ENCODE measurements at regions not wholly inside any gene's neighbourhood (a gene's known extent, or its start where the extent isn't known, plus 50 kb on each side); places are given as distances from the start of the nearest gene placed in this dataset.

DNA sequence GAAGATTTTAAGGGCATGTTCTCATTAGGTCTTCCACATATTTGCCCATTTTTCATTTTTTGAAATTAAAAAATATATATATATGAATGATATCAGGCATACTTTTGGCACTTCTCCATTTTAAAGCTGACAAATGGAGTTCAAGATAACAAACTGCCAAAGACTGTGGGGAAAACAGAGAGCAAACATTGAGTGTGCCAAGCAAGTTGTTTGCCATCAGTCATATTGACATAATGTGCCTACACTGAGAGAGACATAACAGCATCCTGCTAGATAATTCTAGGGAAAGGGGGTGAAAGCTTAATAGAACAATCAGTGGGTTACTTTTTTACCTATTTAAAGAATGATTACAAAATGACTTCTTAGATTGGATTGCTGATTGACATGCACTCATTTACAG lies 529.4 kb upstream of the CXADR start:
- no peak overlapping the region for H3K4me3 ChIP-seq (ENCODE audit: low read length in 2 of 2)
- H3K23ac ChIP-seq (ENCODE audit: low read depth, low read length, poor library complexity) = no peak overlapping the region
- no peak overlapping the region for H3K4me2 ChIP-seq (ENCODE audit: insufficient read depth, low read length, poor library complexity, severe bottlenecking)
- H2BK15ac ChIP-seq (ENCODE audit: low read length) = no peak overlapping the region
- H2BK120ac ChIP-seq (ENCODE audit: low read depth, low read length) = no peak overlapping the region
- H3K79me1 ChIP-seq (ENCODE audit: low read depth, low read length) = no peaks in the 10 kb centered on the region
- H2BK5ac ChIP-seq (ENCODE audit: low read length) = no peak overlapping the region
- no peak overlapping the region for H4K8ac ChIP-seq (ENCODE audit: low read depth, low read length)
- no peak overlapping the region for H4K91ac ChIP-seq (ENCODE audit: low read depth, low read length, poor library complexity)
- no peaks in the 10 kb centered on the region for H3K36me3 ChIP-seq (replicated peaks in 1 of 2; ENCODE audit: control insufficient read depth in 2 of 2, insufficient read depth in 2 of 2, low read length in 2 of 2)
- no peaks in the 10 kb centered on the region for H3K27me3 ChIP-seq (ENCODE audit: control insufficient read depth in 3 of 3, insufficient read depth in 3 of 3, low read depth in 1 of 3, low read length in 3 of 3)
- no peak overlapping the region for H2AK5ac ChIP-seq (ENCODE audit: low read depth, low read length)
- H3K27ac ChIP-seq (replicated peaks; ENCODE audit: low read length) = no peak overlapping the region
- H3K4ac ChIP-seq (ENCODE audit: low read length) = no peak overlapping the region
- H2BK12ac ChIP-seq (ENCODE audit: low read length) = no peak overlapping the region
- no peak overlapping the region for H2AFZ ChIP-seq (ENCODE audit: low read length)
- H3K4me1 ChIP-seq (ENCODE audit: control insufficient read depth in 2 of 2, insufficient read depth in 1 of 2, low read depth in 1 of 2, low read length in 2 of 2) = no peaks in the 10 kb centered on the region
- H3K9ac ChIP-seq (ENCODE audit: low read depth, low read length, poor library complexity) = no peak overlapping the region
- peaks cover 0 to 3% of the 10 kb centered on the region in 2 donors for H3K9me3 ChIP-seq (replicated peaks in 1 of 2; ENCODE audit: control insufficient read depth in 2 of 2, insufficient read depth in 1 of 2, low read depth in 1 of 2, low read length in 2 of 2)
- H3K18ac ChIP-seq (ENCODE audit: low read length) = no peak overlapping the region
- no peak overlapping the region for H3K14ac ChIP-seq (ENCODE audit: low read length)
- no peak for DNase-seq (ENCODE audit: low spot score)

DNA sequence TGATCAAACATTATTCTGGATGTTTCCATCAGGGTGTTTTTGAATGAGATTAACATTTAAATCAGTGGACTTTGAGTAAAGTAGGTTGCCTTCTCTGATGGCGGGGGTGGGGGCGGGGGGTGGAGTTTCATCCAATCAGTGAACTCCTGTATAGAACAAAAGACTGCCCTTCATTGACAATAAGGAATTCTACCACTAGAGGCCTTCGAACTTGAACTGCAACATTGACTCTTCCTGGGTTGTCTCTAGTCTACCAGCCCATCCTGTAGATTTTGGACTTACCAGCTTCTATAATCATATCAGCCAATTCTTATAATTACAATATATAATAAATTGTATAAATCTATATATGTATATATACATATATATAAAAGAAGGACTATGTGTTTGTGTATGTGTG lies 520.4 kb upstream of the CXADR start:
- no peak overlapping the region for H3K27ac ChIP-seq (replicated peaks; ENCODE audit: low read length)
- H3K23ac ChIP-seq (ENCODE audit: low read depth, low read length, poor library complexity) = no peak overlapping the region
- DNase-seq (ENCODE audit: low spot score) = no peak

DNA sequence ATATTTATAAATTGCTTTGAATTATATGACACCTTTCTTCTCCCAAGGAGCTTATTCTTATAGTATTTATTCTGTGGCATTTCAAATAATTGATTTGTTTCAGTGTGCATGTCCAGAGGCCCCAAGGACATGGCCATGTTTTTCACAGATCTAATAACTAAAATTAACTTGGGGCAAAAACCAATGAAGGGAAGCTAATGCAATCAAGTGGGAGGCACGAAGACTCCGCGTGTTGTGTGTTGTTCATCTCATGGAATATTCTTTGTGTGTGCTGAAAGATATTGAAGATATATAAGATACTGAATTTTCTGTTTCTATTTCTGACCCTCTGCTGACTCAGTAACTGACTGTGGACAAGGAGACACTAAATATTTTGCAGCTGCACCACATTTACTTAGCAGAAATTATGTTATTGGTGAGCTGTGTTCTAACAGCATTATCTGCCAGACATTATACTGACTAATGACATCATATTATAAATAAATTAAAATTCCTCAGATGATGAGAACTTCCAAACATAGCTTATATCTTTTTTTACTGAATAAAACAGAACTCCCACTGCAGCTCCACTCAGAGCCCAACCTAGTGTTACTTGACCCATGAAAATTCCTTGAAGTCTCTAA lies 519.3 kb upstream of the CXADR start:
- Histone ChIP-seq H3K14ac (ENCODE audit: low read length) (no peak overlapping the region), H3K27me3 (ENCODE audit: control insufficient read depth in 3 of 3, insufficient read depth in 3 of 3, low read depth in 1 of 3, low read length in 3 of 3) (no peaks in the 10 kb centered on the region), H3K36me3 (replicated peaks in 1 of 2; ENCODE audit: control insufficient read depth in 2 of 2, insufficient read depth in 2 of 2, low read length in 2 of 2) (no peaks in the 10 kb centered on the region), H4K8ac (ENCODE audit: low read depth, low read length) (no peak overlapping the region), H2BK15ac (ENCODE audit: low read length) (no peak overlapping the region), H3K4ac (ENCODE audit: low read length) (no peak overlapping the region), H3K23ac (ENCODE audit: low read depth, low read length, poor library complexity) (no peak overlapping the region), H3K18ac (ENCODE audit: low read length) (no peak overlapping the region), H2AFZ (ENCODE audit: low read length) (no peak overlapping the region), H2BK120ac (ENCODE audit: low read depth, low read length) (no peak overlapping the region), H2BK12ac (ENCODE audit: low read length) (no peak overlapping the region), H3K9me3 (replicated peaks in 1 of 2; ENCODE audit: control insufficient read depth in 2 of 2, insufficient read depth in 1 of 2, low read depth in 1 of 2, low read length in 2 of 2) (no peaks in the 10 kb centered on the region), H3K9ac (ENCODE audit: low read depth, low read length, poor library complexity) (no peak overlapping the region), H2BK5ac (ENCODE audit: low read length) (no peak overlapping the region), H3K4me1 (ENCODE audit: control insufficient read depth in 2 of 2, insufficient read depth in 1 of 2, low read depth in 1 of 2, low read length in 2 of 2) (no peaks in the 10 kb centered on the region), H3K4me2 (ENCODE audit: insufficient read depth, low read length, poor library complexity, severe bottlenecking) (no peak overlapping the region), H3K4me3 (ENCODE audit: low read length in 2 of 2) (no peak overlapping the region), H3K27ac (replicated peaks; ENCODE audit: low read length) (no peak overlapping the region), H2AK5ac (ENCODE audit: low read depth, low read length) (no peak overlapping the region), H3K79me1 (ENCODE audit: low read depth, low read length) (no peaks in the 10 kb centered on the region), H4K91ac (ENCODE audit: low read depth, low read length, poor library complexity) (no peak overlapping the region)
- DNase-seq (ENCODE audit: low spot score) = no peak
- no CpG with 5 or more reads among the region's 3 CpGs for WGBS, 2 donors (ENCODE audit: extremely low coverage in 2 of 2, insufficient read length in 2 of 2, insufficient replicate concordance in 1 of 2)

More for the DNA sequence above, 520.4 kb upstream of the CXADR start:
- H3K4me3 ChIP-seq (ENCODE audit: low read length in 2 of 2) = no peak overlapping the region
- no CpG with 5 or more reads among the region's 3 CpGs for WGBS, 2 donors (ENCODE audit: extremely low coverage in 2 of 2, insufficient read length in 2 of 2, insufficient replicate concordance in 1 of 2)
- H3K79me1 ChIP-seq (ENCODE audit: low read depth, low read length) = no peaks in the 10 kb centered on the region
- H4K91ac ChIP-seq (ENCODE audit: low read depth, low read length, poor library complexity) = no peak overlapping the region
- H2BK5ac ChIP-seq (ENCODE audit: low read length) = no peak overlapping the region
- H4K8ac ChIP-seq (ENCODE audit: low read depth, low read length) = no peak overlapping the region
- H3K14ac ChIP-seq (ENCODE audit: low read length) = no peak overlapping the region
- no peaks in the 10 kb centered on the region for H3K27me3 ChIP-seq (ENCODE audit: control insufficient read depth in 3 of 3, insufficient read depth in 3 of 3, low read depth in 1 of 3, low read length in 3 of 3)
- H3K9ac ChIP-seq (ENCODE audit: low read depth, low read length, poor library complexity) = no peak overlapping the region
- H2AFZ ChIP-seq (ENCODE audit: low read length) = no peak overlapping the region
- no peak overlapping the region for H2BK15ac ChIP-seq (ENCODE audit: low read length)
- no peak overlapping the region for H2BK12ac ChIP-seq (ENCODE audit: low read length)
- H3K4me2 ChIP-seq (ENCODE audit: insufficient read depth, low read length, poor library complexity, severe bottlenecking) = no peak overlapping the region
- no peaks in the 10 kb centered on the region for H3K36me3 ChIP-seq (replicated peaks in 1 of 2; ENCODE audit: control insufficient read depth in 2 of 2, insufficient read depth in 2 of 2, low read length in 2 of 2)
- no peak overlapping the region for H3K18ac ChIP-seq (ENCODE audit: low read length)
- no peak overlapping the region for H2BK120ac ChIP-seq (ENCODE audit: low read depth, low read length)
- no peak overlapping the region for H3K4ac ChIP-seq (ENCODE audit: low read length)
- no peak overlapping the region for H2AK5ac ChIP-seq (ENCODE audit: low read depth, low read length)
- peaks cover 0 to 2% of the 10 kb centered on the region in 2 donors for H3K9me3 ChIP-seq (replicated peaks in 1 of 2; ENCODE audit: control insufficient read depth in 2 of 2, insufficient read depth in 1 of 2, low read depth in 1 of 2, low read length in 2 of 2)
- H3K4me1 ChIP-seq (ENCODE audit: control insufficient read depth in 2 of 2, insufficient read depth in 1 of 2, low read depth in 1 of 2, low read length in 2 of 2) = no peaks in the 10 kb centered on the region

DNA sequence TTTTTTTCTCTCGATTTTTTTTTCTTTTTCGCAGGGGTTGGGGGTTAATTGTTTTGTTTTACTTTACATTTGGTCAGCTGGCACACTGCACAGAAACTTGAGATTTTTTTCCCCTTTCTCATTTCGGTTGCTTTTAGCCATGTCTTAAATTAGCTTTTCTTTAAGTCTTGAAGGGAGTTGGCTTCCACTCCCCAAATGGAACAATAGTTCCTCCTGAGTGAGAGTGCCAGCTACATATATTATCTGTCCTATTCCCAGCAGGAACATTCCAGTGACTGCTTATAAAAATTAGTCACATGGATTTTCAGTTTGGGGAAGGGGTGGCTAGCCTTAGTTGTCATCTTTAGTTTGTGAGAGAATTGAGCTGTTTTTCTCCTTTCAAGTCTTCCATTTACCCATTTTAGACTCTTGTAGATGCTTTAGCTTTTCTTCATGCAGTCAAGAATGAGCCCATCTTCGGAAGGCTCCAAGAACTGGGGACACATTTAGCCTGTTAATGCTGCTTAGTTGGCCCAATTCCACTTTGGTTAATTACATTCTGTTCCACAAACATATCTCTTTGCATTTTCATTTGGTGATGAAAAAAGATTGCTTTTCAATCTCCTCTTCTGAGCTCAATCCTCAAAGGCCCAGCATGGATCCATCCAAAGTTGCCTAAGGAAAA lies 510.1 kb upstream of the CXADR start:
- Histone ChIP-seq H3K79me1 (ENCODE audit: low read depth, low read length) (no peaks in the 10 kb centered on the region), H3K18ac (ENCODE audit: low read length) (no peak overlapping the region), H2BK120ac (ENCODE audit: low read depth, low read length) (no peak overlapping the region), H3K36me3 (replicated peaks in 1 of 2; ENCODE audit: control insufficient read depth in 2 of 2, insufficient read depth in 2 of 2, low read length in 2 of 2) (no peaks in the 10 kb centered on the region), H2BK5ac (ENCODE audit: low read length) (no peak overlapping the region), H3K4ac (ENCODE audit: low read length) (no peak overlapping the region), H3K9me3 (replicated peaks in 1 of 2; ENCODE audit: control insufficient read depth in 2 of 2, insufficient read depth in 1 of 2, low read depth in 1 of 2, low read length in 2 of 2) (no peaks in the 10 kb centered on the region), H4K91ac (ENCODE audit: low read depth, low read length, poor library complexity) (no peak overlapping the region), H2AK5ac (ENCODE audit: low read depth, low read length) (no peak overlapping the region), H3K14ac (ENCODE audit: low read length) (no peak overlapping the region), H3K27me3 (ENCODE audit: control insufficient read depth in 3 of 3, insufficient read depth in 3 of 3, low read depth in 1 of 3, low read length in 3 of 3) (no peaks in the 10 kb centered on the region), H2AFZ (ENCODE audit: low read length) (peak overlapping the region; percentile 75), H3K4me3 (ENCODE audit: low read length in 2 of 2) (no peak overlapping the region), H2BK12ac (ENCODE audit: low read length) (no peak overlapping the region), H3K23ac (ENCODE audit: low read depth, low read length, poor library complexity) (no peak overlapping the region), H3K27ac (replicated peaks; ENCODE audit: low read length) (no peak overlapping the region), H3K4me2 (ENCODE audit: insufficient read depth, low read length, poor library complexity, severe bottlenecking) (no peak overlapping the region), H3K4me1 (ENCODE audit: control insufficient read depth in 2 of 2, insufficient read depth in 1 of 2, low read depth in 1 of 2, low read length in 2 of 2) (peaks cover 0 to 20% of the 10 kb centered on the region in 2 donors), H4K8ac (ENCODE audit: low read depth, low read length) (no peak overlapping the region), H2BK15ac (ENCODE audit: low read length) (no peak overlapping the region), H3K9ac (ENCODE audit: low read depth, low read length, poor library complexity) (no peak overlapping the region)
- DNase-seq (ENCODE audit: low spot score) = no peak
- no CpG with 5 or more reads among the region's 4 CpGs for WGBS, 2 donors (ENCODE audit: extremely low coverage in 2 of 2, insufficient read length in 2 of 2, insufficient replicate concordance in 1 of 2)

All from neuronal stem cell (in vitro differentiated cells).